ENCODE measurements at regions not wholly inside any gene's neighbourhood (a gene's known extent, or its start where the extent isn't known, plus 50 kb on each side); places are given as distances from the start of the nearest gene placed in this dataset.

DNA sequence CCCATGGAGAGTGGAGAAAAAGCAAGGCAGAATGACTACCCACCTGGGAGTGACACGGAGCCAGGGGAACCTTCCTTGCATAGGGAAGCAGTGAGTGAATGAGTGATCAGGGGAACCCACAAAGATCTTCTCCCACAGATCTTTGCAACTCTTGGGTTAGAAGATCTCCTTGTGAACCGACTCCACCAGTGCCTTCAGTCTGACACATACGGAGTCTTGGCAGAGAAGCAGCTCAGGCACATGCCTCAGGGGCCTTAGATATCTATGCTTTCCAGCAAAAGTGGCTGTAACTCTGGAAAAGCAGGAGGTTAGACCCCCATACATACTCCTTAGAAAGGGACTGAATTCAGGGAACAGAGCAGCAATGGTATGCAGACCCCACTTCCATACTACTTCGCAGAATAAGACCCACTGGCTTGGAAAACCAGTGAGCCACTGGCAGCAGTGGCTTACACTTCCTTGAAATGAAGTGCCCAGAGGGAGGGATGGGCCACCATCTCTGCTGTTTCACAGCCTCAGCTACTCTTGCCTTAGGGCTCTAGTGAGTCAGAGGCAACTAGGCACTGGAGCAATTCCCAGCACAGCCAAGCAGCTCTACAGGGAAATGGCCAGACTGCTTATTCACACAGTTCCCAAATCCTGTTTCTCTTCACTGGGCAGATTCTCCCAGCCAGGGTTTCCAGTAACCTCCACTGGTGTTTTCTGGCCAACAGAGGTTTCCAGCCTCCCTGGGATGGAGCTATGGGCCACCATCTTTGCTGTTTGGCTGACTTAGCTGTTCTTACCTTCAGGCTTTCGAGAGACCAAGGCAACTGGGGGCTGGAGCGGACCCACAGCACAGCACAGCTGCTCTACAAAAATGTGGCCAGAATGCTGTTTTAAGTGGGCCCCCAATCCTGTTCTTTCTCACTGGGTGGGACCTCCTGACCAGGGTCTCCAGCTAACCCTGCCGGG is 82.8 kb upstream of the TCEAL2 start:
- Histone ChIP-seq H2BK5ac (ENCODE audit: low read depth, low read length, poor library complexity) (no peak overlapping the region), H3K27ac (ENCODE audit: low read depth, low read length) (no peak overlapping the region), H3K27me3 (ENCODE audit: insufficient read depth, low read length) (no peaks in the 10 kb centered on the region), H2BK120ac (ENCODE audit: insufficient read depth, low read length, poor library complexity) (no peak overlapping the region), H3K18ac (ENCODE audit: low read length) (no peak overlapping the region), H2BK12ac (ENCODE audit: low read length) (no peak overlapping the region), H2AFZ (ENCODE audit: insufficient read depth, low read length, poor library complexity) (no peak overlapping the region), H3K14ac (ENCODE audit: low read length) (no peak overlapping the region), H3K4ac (ENCODE audit: low read depth, low read length) (no peak overlapping the region), H3K4me1 (ENCODE audit: control insufficient read depth in 1 of 2, insufficient read depth in 2 of 2, low read length in 2 of 2) (no peaks in the 10 kb centered on the region), H3K23ac (ENCODE audit: low read length) (no peak overlapping the region), H3K79me2 (ENCODE audit: control insufficient read depth, insufficient read depth, low read length, poor library complexity) (no peaks in the 10 kb centered on the region), H3K9ac (ENCODE audit: low read length) (no peak overlapping the region), H3K36me3 (ENCODE audit: control insufficient read depth in 1 of 2, insufficient read depth in 2 of 2, low read length in 2 of 2) (no peaks in the 10 kb centered on the region), H4K91ac (ENCODE audit: low read depth, low read length) (no peak overlapping the region), H4K12ac (ENCODE audit: low read depth, low read length) (no peak overlapping the region), H3K9me3 (ENCODE audit: insufficient read depth, low read depth, low read length) (peaks cover 11% of the 10 kb centered on the region), H3K4me3 (ENCODE audit: low read depth, low read length) (no peak overlapping the region), H3K79me1 (ENCODE audit: low read length) (no peaks in the 10 kb centered on the region), H3K4me2 (ENCODE audit: low read length) (no peak overlapping the region), H4K8ac (ENCODE audit: low read depth, low read length) (no peak overlapping the region), H2AK5ac (ENCODE audit: low read length) (no peak overlapping the region)
- no CpG with 5 or more reads among the region's 7 CpGs for WGBS (ENCODE audit: extremely low coverage, insufficient coverage, insufficient read length)
- DNase-seq, result peak; percentile 34 to 72

DNA sequence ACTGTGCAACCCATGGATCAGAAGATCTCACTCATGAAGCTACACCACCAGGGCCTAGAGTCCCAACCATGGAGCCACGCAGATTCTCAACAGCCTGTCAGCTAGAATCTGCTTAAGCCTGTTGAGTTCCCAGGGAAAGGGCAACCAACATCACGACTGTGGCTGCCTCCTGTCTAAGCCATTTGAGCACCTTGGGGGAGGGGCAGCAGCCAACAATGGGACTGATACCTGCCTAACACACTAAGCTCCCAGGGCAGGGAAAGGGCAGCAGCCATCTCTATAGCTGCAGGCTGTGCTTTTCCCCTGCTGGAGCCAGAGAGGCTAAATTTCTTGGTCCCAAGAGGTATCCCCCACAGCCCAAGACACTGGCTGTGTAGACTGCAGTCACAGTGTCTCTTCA is 96.5 kb upstream of the TCEAL2 start:
- Histone ChIP-seq H2BK5ac (ENCODE audit: low read depth, low read length, poor library complexity) (no peak overlapping the region), H3K36me3 (ENCODE audit: control insufficient read depth in 1 of 2, insufficient read depth in 2 of 2, low read length in 2 of 2) (no peaks in the 10 kb centered on the region), H3K4me1 (ENCODE audit: control insufficient read depth in 1 of 2, insufficient read depth in 2 of 2, low read length in 2 of 2) (no peaks in the 10 kb centered on the region), H2BK12ac (ENCODE audit: low read length) (no peak overlapping the region), H3K27ac (ENCODE audit: low read depth, low read length) (no peak overlapping the region), H3K4me3 (ENCODE audit: low read depth, low read length) (no peak overlapping the region), H3K23ac (ENCODE audit: low read length) (no peak overlapping the region), H3K4ac (ENCODE audit: low read depth, low read length) (no peak overlapping the region), H3K79me2 (ENCODE audit: control insufficient read depth, insufficient read depth, low read length, poor library complexity) (no peaks in the 10 kb centered on the region), H3K9me3 (ENCODE audit: insufficient read depth, low read depth, low read length) (peaks cover 20% of the 10 kb centered on the region), H4K8ac (ENCODE audit: low read depth, low read length) (no peak overlapping the region), H2AK5ac (ENCODE audit: low read length) (no peak overlapping the region), H2BK120ac (ENCODE audit: insufficient read depth, low read length, poor library complexity) (no peak overlapping the region), H3K27me3 (ENCODE audit: insufficient read depth, low read length) (no peaks in the 10 kb centered on the region), H4K12ac (ENCODE audit: low read depth, low read length) (no peak overlapping the region), H3K4me2 (ENCODE audit: low read length) (no peak overlapping the region), H4K91ac (ENCODE audit: low read depth, low read length) (no peak overlapping the region), H3K14ac (ENCODE audit: low read length) (no peak overlapping the region), H3K18ac (ENCODE audit: low read length) (no peak overlapping the region), H3K9ac (ENCODE audit: low read length) (no peak overlapping the region), H3K79me1 (ENCODE audit: low read length) (no peaks in the 10 kb centered on the region), H2AFZ (ENCODE audit: insufficient read depth, low read length, poor library complexity) (no peak overlapping the region)
- no peak for DNase-seq
- WGBS (ENCODE audit: extremely low coverage, insufficient coverage, insufficient read length), result no CpG with 5 or more reads among the region's 2 CpGs

DNA sequence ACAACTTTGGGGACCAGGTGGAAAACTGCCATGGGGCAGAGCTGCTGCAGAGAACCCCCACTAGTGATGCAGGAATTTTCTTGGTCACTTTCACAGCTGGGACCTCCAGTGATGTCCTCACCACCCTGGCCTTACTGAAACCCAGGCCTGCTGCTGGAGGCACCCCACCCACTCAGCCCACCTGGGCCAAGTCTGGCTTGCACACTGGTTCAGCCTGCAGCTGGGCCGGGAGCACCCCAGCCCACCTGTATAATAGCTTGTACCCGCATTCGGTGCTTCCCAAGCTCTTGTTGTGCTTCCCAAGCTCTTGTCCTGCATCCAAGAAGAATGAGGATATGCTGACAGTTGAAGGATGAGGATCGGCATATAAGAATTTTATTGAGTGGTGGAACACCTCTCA is 86.4 kb upstream of the ZMAT1 start:
- H3K14ac ChIP-seq (ENCODE audit: low read length), result no peak overlapping the region
- H3K4me3 ChIP-seq (ENCODE audit: low read depth, low read length), result no peak overlapping the region
- H3K27me3 ChIP-seq (ENCODE audit: insufficient read depth, low read length), result no peaks in the 10 kb centered on the region
- H4K91ac ChIP-seq (ENCODE audit: low read depth, low read length), result no peak overlapping the region
- DNase-seq, result no peak
- no CpG with 5 or more reads among the region's 4 CpGs for WGBS (ENCODE audit: extremely low coverage, insufficient coverage, insufficient read length)
- no peak overlapping the region for H3K23ac ChIP-seq (ENCODE audit: low read length)
- H3K79me2 ChIP-seq (ENCODE audit: control insufficient read depth, insufficient read depth, low read length, poor library complexity), result no peaks in the 10 kb centered on the region
- no peaks in the 10 kb centered on the region for H3K4me1 ChIP-seq (ENCODE audit: control insufficient read depth in 1 of 2, insufficient read depth in 2 of 2, low read length in 2 of 2)
- H2AFZ ChIP-seq (ENCODE audit: insufficient read depth, low read length, poor library complexity), result no peak overlapping the region
- no peak overlapping the region for H3K4me2 ChIP-seq (ENCODE audit: low read length)
- H2BK5ac ChIP-seq (ENCODE audit: low read depth, low read length, poor library complexity), result no peak overlapping the region
- H3K9ac ChIP-seq (ENCODE audit: low read length), result no peak overlapping the region
- H3K9me3 ChIP-seq (ENCODE audit: insufficient read depth, low read depth, low read length), result no peaks in the 10 kb centered on the region
- no peak overlapping the region for H2BK120ac ChIP-seq (ENCODE audit: insufficient read depth, low read length, poor library complexity)
- no peaks in the 10 kb centered on the region for H3K36me3 ChIP-seq (ENCODE audit: control insufficient read depth in 1 of 2, insufficient read depth in 2 of 2, low read length in 2 of 2)
- H3K79me1 ChIP-seq (ENCODE audit: low read length), result no peaks in the 10 kb centered on the region
- no peak overlapping the region for H3K4ac ChIP-seq (ENCODE audit: low read depth, low read length)
- no peak overlapping the region for H4K8ac ChIP-seq (ENCODE audit: low read depth, low read length)
- H3K18ac ChIP-seq (ENCODE audit: low read length), result no peak overlapping the region
- no peak overlapping the region for H3K27ac ChIP-seq (ENCODE audit: low read depth, low read length)
- no peak overlapping the region for H4K12ac ChIP-seq (ENCODE audit: low read depth, low read length)
- H2BK12ac ChIP-seq (ENCODE audit: low read length), result no peak overlapping the region
- H2AK5ac ChIP-seq (ENCODE audit: low read length), result no peak overlapping the region

DNA sequence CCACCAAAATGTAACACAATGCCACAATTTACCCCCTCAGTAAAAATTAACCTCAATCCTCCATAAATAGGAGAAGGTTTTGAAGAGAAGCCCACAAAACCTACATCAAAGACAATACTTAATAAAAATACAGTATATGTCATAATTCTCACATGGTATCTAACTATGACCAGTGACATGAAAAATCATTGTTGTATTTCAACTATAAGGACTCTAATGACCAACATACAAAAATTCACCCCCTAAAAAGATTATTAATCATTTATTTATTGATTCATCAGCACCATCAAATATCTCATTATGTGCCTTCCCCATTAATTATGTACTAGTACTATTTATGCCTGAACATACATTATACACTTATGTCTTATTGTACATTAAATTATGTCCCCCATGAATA is 77.1 kb upstream of the ZMAT1 start:
- no peaks in the 10 kb centered on the region for H3K79me2 ChIP-seq (ENCODE audit: control insufficient read depth, insufficient read depth, low read length, poor library complexity)
- H3K4me3 ChIP-seq (ENCODE audit: low read depth, low read length), result no peak overlapping the region
- no peak overlapping the region for H4K8ac ChIP-seq (ENCODE audit: low read depth, low read length)
- H2BK12ac ChIP-seq (ENCODE audit: low read length), result no peak overlapping the region
- H3K18ac ChIP-seq (ENCODE audit: low read length), result no peak overlapping the region
- H3K4me1 ChIP-seq (ENCODE audit: control insufficient read depth in 1 of 2, insufficient read depth in 2 of 2, low read length in 2 of 2), result no peaks in the 10 kb centered on the region
- no peak overlapping the region for H3K23ac ChIP-seq (ENCODE audit: low read length)
- no peak overlapping the region for H2BK5ac ChIP-seq (ENCODE audit: low read depth, low read length, poor library complexity)
- no peak overlapping the region for H2BK120ac ChIP-seq (ENCODE audit: insufficient read depth, low read length, poor library complexity)
- H3K36me3 ChIP-seq (ENCODE audit: control insufficient read depth in 1 of 2, insufficient read depth in 2 of 2, low read length in 2 of 2), result no peaks in the 10 kb centered on the region
- H3K9me3 ChIP-seq (ENCODE audit: insufficient read depth, low read depth, low read length), result no peaks in the 10 kb centered on the region
- H3K14ac ChIP-seq (ENCODE audit: low read length), result no peak overlapping the region
- H3K4ac ChIP-seq (ENCODE audit: low read depth, low read length), result no peak overlapping the region
- H3K4me2 ChIP-seq (ENCODE audit: low read length), result no peak overlapping the region
- H2AFZ ChIP-seq (ENCODE audit: insufficient read depth, low read length, poor library complexity), result no peak overlapping the region
- no peak overlapping the region for H3K27ac ChIP-seq (ENCODE audit: low read depth, low read length)
- no peak overlapping the region for H2AK5ac ChIP-seq (ENCODE audit: low read length)
- no peaks in the 10 kb centered on the region for H3K27me3 ChIP-seq (ENCODE audit: insufficient read depth, low read length)
- no peak overlapping the region for H4K91ac ChIP-seq (ENCODE audit: low read depth, low read length)
- H4K12ac ChIP-seq (ENCODE audit: low read depth, low read length), result no peak overlapping the region
- no peak for DNase-seq
- no peaks in the 10 kb centered on the region for H3K79me1 ChIP-seq (ENCODE audit: low read length)
- H3K9ac ChIP-seq (ENCODE audit: low read length), result no peak overlapping the region
